Lower lobe of right lung (tissue), 2 donors: ENCODE measurements at regions not wholly inside any gene's neighbourhood (a gene's known extent, or its start where the extent isn't known, plus 50 kb on each side); places are given as distances from the start of the nearest gene placed in this dataset.

Source experiments
- ATAC-seq, 2 donors: fragments of 200-7000 bp; cut with Tn5 transposase; one replicate each; pipeline ENCODE4 v1.9.1; 2020 to 2022; ENCODE audit warnings: mild to moderate bottlenecking in 2 of 2, moderate library complexity in 2 of 2
- DNase-seq: peaks from one replicate; pipeline ENCODE4 v3.0.0-alpha.2; 2020
- H3K27ac ChIP-seq: fragments of 200-600 bp; one replicate; pipeline ENCODE4 v1.8.0; 2022
- H3K27me3 ChIP-seq: fragments of 200-600 bp; one replicate; pipeline ENCODE4 v1.8.0; 2022; ENCODE audit warnings: low read depth
- H3K36me3 ChIP-seq: fragments of 200-600 bp; one replicate; pipeline ENCODE4 v1.8.0; 2022; ENCODE audit warnings: mild to moderate bottlenecking
- H3K4me1 ChIP-seq: fragments of 200-600 bp; one replicate; pipeline ENCODE4 v1.8.0; 2022
- H3K4me3 ChIP-seq: fragments of 200-600 bp; one replicate; pipeline ENCODE4 v1.8.0; 2022; ENCODE audit warnings: mild to moderate bottlenecking
- H3K9me3 ChIP-seq: fragments of 200-600 bp; one replicate; pipeline ENCODE4 v1.8.0; 2022
- CTCF ChIP-seq: fragments of 200-600 bp; IDR thresholded peaks from one replicate; pipeline ENCODE4 v1.8.0; 2022; ENCODE audit warnings: antibody characterized with exemption, mild to moderate bottlenecking
- intact Hi-C: fragments of 100-400 bp; cut with DNase I; formaldehyde crosslinking; loops from one replicate; pipeline ENCODE4 v1.11.0; 2022
- donor health status: DM: no; HTN: yes; CAD: no; lungs with severe emphysema.

- Histone ChIP-seq H3K4me1 (peaks cover 15% of the 10 kb centered on the region), H3K4me3 (no peak overlapping the region), H3K27ac (no peak overlapping the region), H3K36me3 (no peaks in the 10 kb centered on the region), H3K27me3 (no peaks in the 10 kb centered on the region), H3K9me3 (no peaks in the 10 kb centered on the region)
- TF ChIP-seq CTCF, result no peak
- no peak for ATAC-seq
- no peak for DNase-seq
- intact Hi-C loops, result no loop called here
These were observed 257.7 kb upstream of the GLI3 start for GRCh38 chr7:42494736-42495135.

GRCh38 chr7:42494199-42494710 is 257.2 kb upstream of the GLI3 start:
- Histone ChIP-seq H3K27me3 (no peaks in the 10 kb centered on the region), H3K9me3 (no peaks in the 10 kb centered on the region), H3K36me3 (no peaks in the 10 kb centered on the region), H3K4me3 (no peak overlapping the region), H3K27ac (peak overlapping the region; percentile 70), H3K4me1 (peaks cover 15% of the 10 kb centered on the region)
- ATAC-seq (no peak), DNase-seq (no peak)
- intact Hi-C loops, result no loop called here
- no peak for TF ChIP-seq CTCF

- Histone ChIP-seq H3K4me3 (peak overlapping the region; percentile 50), H3K27me3 (no peaks in the 10 kb centered on the region), H3K36me3 (no peaks in the 10 kb centered on the region), H3K4me1 (peaks cover 15% of the 10 kb centered on the region), H3K9me3 (no peaks in the 10 kb centered on the region), H3K27ac (peak overlapping the region; percentile 70)
- no peak for TF ChIP-seq CTCF
- intact Hi-C loops, result no loop called here
- peak; percentile 67 for DNase-seq
- ATAC-seq, result peak; percentile 95 to 98
These were observed 256.6 kb upstream of the GLI3 start for GRCh38 chr7:42493436-42494198.

- Histone ChIP-seq H3K27ac (peak overlapping the region; percentile 70), H3K27me3 (no peaks in the 10 kb centered on the region), H3K36me3 (no peaks in the 10 kb centered on the region), H3K4me3 (peak overlapping the region; percentile 50), H3K4me1 (peaks cover 15% of the 10 kb centered on the region), H3K9me3 (no peaks in the 10 kb centered on the region)
- no peak for DNase-seq
- no peak for ATAC-seq
- intact Hi-C loops, result no loop called here
- TF ChIP-seq CTCF, result no peak
These were observed 255.9 kb upstream of the GLI3 start for GRCh38 chr7:42492920-42493319.

GRCh38 chr7:42491106-42491505 is 254.1 kb upstream of the GLI3 start:
- H3K4me3 ChIP-seq, result no peak overlapping the region
- intact Hi-C loops, result no loop called here
- TF ChIP-seq CTCF, result no peak
- no peaks in the 10 kb centered on the region for H3K27me3 ChIP-seq
- H3K4me1 ChIP-seq, result peaks cover 15% of the 10 kb centered on the region
- DNase-seq (no peak), ATAC-seq (no peak)
- H3K9me3 ChIP-seq, result no peaks in the 10 kb centered on the region
- H3K27ac ChIP-seq, result no peak overlapping the region
- H3K36me3 ChIP-seq, result no peaks in the 10 kb centered on the region
